H1 (cell line): ENCODE measurements at regions not wholly inside any gene's neighbourhood (a gene's known extent, or its start where the extent isn't known, plus 50 kb on each side); places are given as distances from the start of the nearest gene placed in this dataset.

ENCODE experiments used
- CREB1 ChIP-seq: IDR thresholded peaks from 2 replicates; pipeline ENCODE4 v1.6.1; 2012; ENCODE audit warnings: inconsistent platforms

DNA sequence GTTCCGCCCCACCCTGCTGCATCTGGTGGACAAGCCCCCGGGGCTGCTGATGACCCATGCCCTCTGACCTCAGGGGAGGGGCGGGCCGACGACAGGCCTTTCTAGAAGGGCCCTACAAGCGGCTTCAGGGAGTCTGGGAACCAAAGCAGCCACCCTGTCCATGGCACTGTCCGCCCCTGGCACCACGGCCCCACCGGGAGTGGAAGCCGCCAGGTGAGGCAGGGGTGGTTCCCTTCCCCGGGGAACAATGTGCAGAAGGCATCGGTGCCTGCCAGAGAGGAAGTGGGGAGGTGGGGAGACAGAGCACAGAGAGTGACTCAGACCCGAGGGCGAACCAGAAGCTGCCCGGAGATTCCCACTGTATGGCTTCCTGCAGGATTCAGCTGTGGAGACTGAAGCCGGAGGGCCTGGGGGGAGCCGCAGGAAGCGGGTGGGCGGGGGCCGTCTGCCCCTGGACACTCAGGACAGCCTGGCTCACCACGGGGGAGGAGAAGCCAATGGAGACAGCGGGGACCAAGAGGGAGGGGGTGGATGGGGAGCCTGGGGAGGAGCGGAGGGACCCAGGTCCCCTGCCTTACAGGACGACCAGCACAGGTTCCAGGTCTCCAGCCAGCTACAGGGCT, 134.0 kb downstream of the TPRA1 start (continued):
- no peak for TF ChIP-seq CREB1
